ENCODE measurements at regions not wholly inside any gene's neighbourhood (a gene's known extent, or its start where the extent isn't known, plus 50 kb on each side); places are given as distances from the start of the nearest gene placed in this dataset.
"Not testable (repeated sequence)": the region's sequence is repeated elsewhere in the genome, so short reads cannot be mapped to it uniquely, and the experiment has no call there.

- no peak for DNase-seq
Measured at GRCh38 chr12:13433768-13434167, 237.2 kb downstream of the EMP1 start.

GRCh38 chr12:13431041-13431440 lies 234.5 kb downstream of the EMP1 start:
- DNase-seq: no peak

GRCh38 chr12:13428538-13429265 lies 232.2 kb downstream of the EMP1 start:
- DNase-seq: no peak

GRCh38 chr12:13425766-13426165 lies 229.2 kb downstream of the EMP1 start:
- DNase-seq: no peak

GRCh38 chr12:13422291-13422690 lies 225.8 kb downstream of the EMP1 start:
- no peak for DNase-seq

- DNase-seq: no peak
Measured at GRCh38 chr12:13417516-13417915, 221.0 kb downstream of the EMP1 start.

GRCh38 chr12:13411287-13411686 lies 214.8 kb downstream of the EMP1 start:
- no peak for DNase-seq

GRCh38 chr12:13405961-13406703 lies 209.6 kb downstream of the EMP1 start:
- DNase-seq: no peak

- no peak for DNase-seq
Measured at GRCh38 chr12:13404631-13405473, 208.3 kb downstream of the EMP1 start.

GRCh38 chr12:13404111-13404628 lies 207.6 kb downstream of the EMP1 start:
- DNase-seq: no peak

GRCh38 chr12:13391375-13391774 lies 194.8 kb downstream of the EMP1 start:
- not testable (repeated sequence) for DNase-seq

GRCh38 chr12:13390918-13391317 lies 194.4 kb downstream of the EMP1 start:
- no peak for DNase-seq

GRCh38 chr12:13390381-13390861 lies 193.9 kb downstream of the EMP1 start:
- DNase-seq: no peak

GRCh38 chr12:13387101-13387500 lies 190.6 kb downstream of the EMP1 start:
- DNase-seq: no peak

- no peak for DNase-seq
Measured at GRCh38 chr12:13386323-13387039, 190.0 kb downstream of the EMP1 start.

- DNase-seq: no peak
Measured at GRCh38 chr12:13383379-13383778, 186.9 kb downstream of the EMP1 start.

- DNase-seq: no peak
Measured at GRCh38 chr12:13380297-13380696, 183.8 kb downstream of the EMP1 start.

GRCh38 chr12:13379531-13380188 lies 183.1 kb downstream of the EMP1 start:
- DNase-seq: no peak

- no peak for DNase-seq
Measured at GRCh38 chr12:13377698-13378097, 181.2 kb downstream of the EMP1 start.

GRCh38 chr12:13376610-13377373 lies 180.3 kb downstream of the EMP1 start:
- no peak for DNase-seq

Measured in activated CD4-positive, alpha-beta T cell treated with anti-CD3 and anti-CD28 coated beads, Interleukin-2, amount 50 U/mL, for 16 hours (primary cell).